Spleen (tissue), 7 donors: ENCODE measurements at regions not wholly inside any gene's neighbourhood (a gene's known extent, or its start where the extent isn't known, plus 50 kb on each side); places are given as distances from the start of the nearest gene placed in this dataset.

ENCODE experiments used
- POLR2A ChIP-seq, 3 donors: fragments of 450-650 bp; IDR thresholded peaks; one replicate each; pipeline ENCODE4 v1.5.1; 2017; ENCODE audit warnings: antibody characterized with exemption in 3 of 3, mild to moderate bottlenecking in 1 of 3
- POLR2AphosphoS5 ChIP-seq, 3 donors: sonication (generic); formaldehyde crosslinking; IDR thresholded peaks; one replicate each; pipeline ENCODE4 v1.5.1; 2017; ENCODE audit warnings: antibody characterized with exemption in 3 of 3
- TF ChIP-seq, protein P1 (sequence below), 11 experiments: fragments of 200-600 bp in 7 of 11; fragments of 450-650 bp in 4 of 11; sonication (generic) in 4 of 11; IDR thresholded peaks in 8 of 11; conservative IDR thresholded peaks in 3 of 11; 1 replicate in 7 of 11; 2 replicates in 4 of 11; pipeline versions ENCODE4 v1.4.0 to v1.8.0; 2016 to 2021; ENCODE audit warnings: antibody characterized with exemption in 11 of 11, inconsistent platforms in 4 of 11, mild to moderate bottlenecking in 1 of 11
- donor health status: DM: no; HTN: no; CAD: no; lungs with moderate emphysema.
- donor health status: DM: no; HTN: no; CAD: no.
- donor health status: DM: no; HTN: no; CAD: no.

DNA sequence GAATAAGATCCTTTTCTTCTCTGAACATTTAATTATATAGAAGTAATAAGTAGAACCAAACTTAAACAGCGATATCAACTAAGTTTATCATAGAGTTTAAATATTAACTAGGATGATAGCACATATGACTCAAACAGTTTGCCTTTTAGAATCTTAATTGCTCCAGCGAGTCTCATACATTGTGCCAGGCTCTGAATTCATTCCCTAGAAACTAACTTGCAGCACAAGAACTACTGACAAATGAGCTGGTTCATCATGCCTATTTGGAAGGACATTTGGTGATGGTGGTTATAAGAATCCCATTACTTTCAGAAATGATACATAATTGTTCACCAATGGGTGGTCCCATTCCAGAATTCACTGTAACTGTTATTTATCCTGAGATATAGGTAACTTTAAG lies 1026.6 kb upstream of the DDX18 start:
- TF ChIP-seq, protein P1, sequence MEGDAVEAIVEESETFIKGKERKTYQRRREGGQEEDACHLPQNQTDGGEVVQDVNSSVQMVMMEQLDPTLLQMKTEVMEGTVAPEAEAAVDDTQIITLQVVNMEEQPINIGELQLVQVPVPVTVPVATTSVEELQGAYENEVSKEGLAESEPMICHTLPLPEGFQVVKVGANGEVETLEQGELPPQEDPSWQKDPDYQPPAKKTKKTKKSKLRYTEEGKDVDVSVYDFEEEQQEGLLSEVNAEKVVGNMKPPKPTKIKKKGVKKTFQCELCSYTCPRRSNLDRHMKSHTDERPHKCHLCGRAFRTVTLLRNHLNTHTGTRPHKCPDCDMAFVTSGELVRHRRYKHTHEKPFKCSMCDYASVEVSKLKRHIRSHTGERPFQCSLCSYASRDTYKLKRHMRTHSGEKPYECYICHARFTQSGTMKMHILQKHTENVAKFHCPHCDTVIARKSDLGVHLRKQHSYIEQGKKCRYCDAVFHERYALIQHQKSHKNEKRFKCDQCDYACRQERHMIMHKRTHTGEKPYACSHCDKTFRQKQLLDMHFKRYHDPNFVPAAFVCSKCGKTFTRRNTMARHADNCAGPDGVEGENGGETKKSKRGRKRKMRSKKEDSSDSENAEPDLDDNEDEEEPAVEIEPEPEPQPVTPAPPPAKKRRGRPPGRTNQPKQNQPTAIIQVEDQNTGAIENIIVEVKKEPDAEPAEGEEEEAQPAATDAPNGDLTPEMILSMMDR (IDR thresholded peaks at IDR 0.05 in 8 of 11, conservative IDR thresholded peaks at IDR 0.05 in 3 of 11), result no peak
- TF ChIP-seq POLR2AphosphoS5 (IDR thresholded peaks at IDR 0.05) (no peak), POLR2A (IDR thresholded peaks at IDR 0.05) (no peak)
